Large intestine (tissue), 3 donors: ENCODE measurements at regions not wholly inside any gene's neighbourhood (a gene's known extent, or its start where the extent isn't known, plus 50 kb on each side); places are given as distances from the start of the nearest gene placed in this dataset.

Experiments
- DNase-seq, 2 donors: peaks; one replicate each; pipeline versions ENCODE4 v3.0.0 to v3.0.0-alpha.2; 2013
- H3K27ac ChIP-seq: one replicate; pipeline ENCODE4 v1.5.1; 2013; ENCODE audit warnings: low read length
- H3K27me3 ChIP-seq: 2 replicates; pipeline ENCODE4 v1.6.1; 2013; ENCODE audit warnings: low read length; ENCODE audit not compliant: control insufficient read depth, insufficient read depth
- H3K36me3 ChIP-seq: 2 replicates; pipeline ENCODE4 v1.6.1; 2013; ENCODE audit warnings: low read length; ENCODE audit not compliant: control insufficient read depth, insufficient read depth
- H3K4me1 ChIP-seq: one replicate; pipeline ENCODE4 v1.6.1; 2013; ENCODE audit warnings: low read length; ENCODE audit not compliant: control insufficient read depth, insufficient read depth
- H3K4me3 ChIP-seq: one replicate; pipeline ENCODE4 v1.5.1; 2013; ENCODE audit warnings: low read length
- H3K9me3 ChIP-seq: one replicate; pipeline ENCODE4 v1.6.1; 2013; ENCODE audit warnings: mild to moderate bottlenecking, low read depth, low read length, moderate library complexity; ENCODE audit not compliant: control insufficient read depth
- WGBS: methylation state at CpG from one replicate; pipeline ENCODE4 v1.1.5; 2013; ENCODE audit warnings: low lambda C conversion rate; ENCODE audit not compliant: insufficient coverage; 5-methylcytosine and 5-hydroxymethylcytosine counted together

DNA sequence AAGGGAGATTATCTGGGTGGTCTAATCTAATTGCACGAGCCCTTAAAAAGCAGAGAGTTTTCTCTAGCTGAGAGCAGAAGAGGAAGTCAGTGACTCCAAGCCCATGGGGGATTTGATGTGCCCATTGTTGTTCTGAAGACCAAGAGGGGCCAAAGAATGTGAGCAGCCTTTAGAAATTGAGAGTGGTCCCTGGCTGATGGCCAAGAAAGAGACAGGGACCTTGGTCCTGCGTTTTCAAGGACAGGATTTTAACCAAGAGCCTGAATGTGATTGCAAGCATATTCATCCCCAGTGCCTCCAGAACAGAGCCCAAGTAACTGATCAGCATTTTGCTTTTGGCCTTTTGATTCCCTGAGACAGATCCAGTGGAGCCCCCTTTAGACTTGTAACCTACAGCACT lies 1353.9 kb downstream of the AACS start:
- no peaks in the 10 kb centered on the region for H3K4me1 ChIP-seq
- no peak overlapping the region for H3K4me3 ChIP-seq
- H3K9me3 ChIP-seq, result peaks cover 4% of the 10 kb centered on the region
- no CpG with 5 or more reads among the region's 2 CpGs for WGBS
- no peak overlapping the region for H3K27ac ChIP-seq
- H3K36me3 ChIP-seq, result no peaks in the 10 kb centered on the region
- H3K27me3 ChIP-seq, result no peaks in the 10 kb centered on the region
- no peak for DNase-seq

DNA sequence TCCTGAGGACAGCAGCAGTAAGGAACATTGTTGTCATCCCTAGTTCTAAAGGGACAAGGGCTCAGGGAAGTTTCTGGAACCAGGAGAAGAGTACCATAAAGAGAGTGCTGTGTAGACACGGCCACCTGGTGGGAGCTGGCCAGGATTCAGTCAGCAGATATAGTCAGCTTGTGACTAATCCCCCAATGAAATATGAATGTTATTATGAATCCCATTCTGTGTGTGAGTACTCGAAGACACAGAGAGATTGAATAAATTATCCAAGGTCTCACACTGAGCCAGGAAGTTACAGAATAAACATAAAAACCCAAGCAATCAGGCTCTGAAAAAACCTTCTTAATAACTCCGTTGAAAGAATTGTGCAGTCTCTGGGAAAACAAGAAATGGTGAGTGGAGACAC lies 1359.5 kb downstream of the AACS start:
- Histone ChIP-seq H3K9me3 (peaks cover 4% of the 10 kb centered on the region), H3K27me3 (no peaks in the 10 kb centered on the region), H3K27ac (no peak overlapping the region), H3K4me3 (no peak overlapping the region), H3K4me1 (no peaks in the 10 kb centered on the region), H3K36me3 (no peaks in the 10 kb centered on the region)
- no CpG with 5 or more reads among the region's 3 CpGs for WGBS
- no peak for DNase-seq

DNA sequence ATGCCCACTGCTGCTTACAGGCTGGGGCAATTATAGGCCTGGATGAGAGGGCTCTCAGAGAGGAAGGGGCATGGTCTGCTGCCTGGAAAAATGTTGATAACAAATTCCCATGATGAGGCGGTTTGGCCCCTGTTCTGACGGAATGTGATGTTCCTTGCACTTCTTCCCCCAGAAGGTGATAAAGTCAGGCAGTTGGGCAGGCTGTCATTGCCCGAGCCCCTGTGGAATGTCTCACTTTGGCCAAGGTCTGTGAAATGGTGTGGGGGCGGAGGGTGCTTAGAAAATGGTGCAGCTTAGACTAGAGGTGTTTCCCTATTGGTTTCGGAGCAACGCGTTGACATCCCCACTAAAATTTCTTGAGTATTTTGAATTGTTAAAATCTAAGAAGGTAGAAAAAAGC lies 1360.0 kb downstream of the AACS start:
- DNase-seq, result no peak
- Histone ChIP-seq H3K27me3 (no peaks in the 10 kb centered on the region), H3K27ac (no peak overlapping the region), H3K4me3 (no peak overlapping the region), H3K4me1 (no peaks in the 10 kb centered on the region), H3K9me3 (peaks cover under 1% of the 10 kb centered on the region), H3K36me3 (no peaks in the 10 kb centered on the region)
- WGBS, result no CpG with 5 or more reads among the region's 7 CpGs

DNA sequence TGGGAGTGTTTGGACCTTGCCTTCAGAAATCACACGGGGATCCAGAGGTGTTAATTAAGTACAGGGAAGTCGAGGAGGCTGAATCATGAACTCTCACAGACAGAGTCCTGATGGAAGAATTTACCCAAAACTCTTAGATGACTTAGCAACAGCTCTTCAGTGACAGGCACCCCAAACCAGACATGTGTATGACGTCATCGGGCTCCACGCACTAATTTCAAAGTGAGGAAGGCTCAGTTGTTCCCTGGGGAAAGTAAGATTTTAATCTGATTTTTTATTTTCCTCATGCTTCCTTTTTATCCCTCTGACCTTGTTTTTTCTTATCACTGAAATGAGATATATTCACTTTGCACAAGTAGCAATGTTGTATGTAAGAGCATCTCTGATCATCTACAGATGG lies 1363.5 kb downstream of the AACS start:
- no peak for DNase-seq
- Histone ChIP-seq H3K4me3 (no peak overlapping the region), H3K4me1 (no peaks in the 10 kb centered on the region), H3K27me3 (no peaks in the 10 kb centered on the region), H3K36me3 (no peaks in the 10 kb centered on the region), H3K27ac (no peak overlapping the region), H3K9me3 (no peaks in the 10 kb centered on the region)
- no CpG with 5 or more reads among the region's 5 CpGs for WGBS

DNA sequence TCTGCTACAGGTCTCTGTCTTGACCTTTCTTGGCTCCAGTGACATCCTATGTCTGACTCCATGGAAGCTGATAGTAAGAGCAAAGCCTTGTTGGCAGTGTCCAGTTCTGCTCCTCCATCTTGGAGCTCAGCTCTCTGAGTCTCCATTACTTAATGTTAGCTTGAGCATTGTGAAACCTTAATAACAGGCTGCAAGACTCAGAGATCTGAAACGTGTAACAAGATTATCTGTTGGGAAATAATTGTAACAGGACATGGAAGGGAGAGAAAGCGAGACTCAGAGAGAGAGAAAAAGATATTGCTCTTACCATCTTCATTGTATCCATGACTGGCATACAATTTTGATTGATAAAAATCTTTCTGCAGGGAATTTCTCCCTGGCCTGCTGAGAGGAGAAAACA lies 1365.7 kb downstream of the AACS start:
- H3K4me1 ChIP-seq, result no peaks in the 10 kb centered on the region
- no peak overlapping the region for H3K4me3 ChIP-seq
- no peak for DNase-seq
- H3K9me3 ChIP-seq, result no peaks in the 10 kb centered on the region
- WGBS, result 80% methylated on average over 1 of the region's 2 CpGs
- no peak overlapping the region for H3K27ac ChIP-seq
- H3K27me3 ChIP-seq, result no peaks in the 10 kb centered on the region
- no peaks in the 10 kb centered on the region for H3K36me3 ChIP-seq

DNA sequence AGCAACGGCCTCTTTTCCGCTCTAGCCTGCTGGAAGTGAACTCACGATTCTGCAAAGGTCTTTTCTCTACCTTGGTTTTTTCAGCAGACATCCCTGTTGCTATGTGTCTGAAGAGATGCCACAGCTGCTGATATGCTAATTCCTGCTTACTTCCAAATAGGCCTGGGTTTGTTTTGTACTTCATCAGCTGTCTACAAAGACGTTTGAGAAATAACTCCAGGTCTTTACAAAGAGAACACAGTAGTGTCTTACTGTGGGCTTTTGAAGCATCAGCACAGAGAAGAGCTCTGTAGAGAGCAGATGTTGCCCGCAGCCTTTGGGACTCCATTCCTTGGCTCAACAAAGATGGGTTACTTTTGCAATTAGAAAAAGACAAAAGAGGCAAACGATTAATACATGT lies 1366.5 kb downstream of the AACS start:
- no peak overlapping the region for H3K4me3 ChIP-seq
- no peaks in the 10 kb centered on the region for H3K4me1 ChIP-seq
- no peaks in the 10 kb centered on the region for H3K36me3 ChIP-seq
- H3K27ac ChIP-seq, result no peak overlapping the region
- no peak for DNase-seq
- no peaks in the 10 kb centered on the region for H3K9me3 ChIP-seq
- no CpG with 5 or more reads among the region's 6 CpGs for WGBS
- H3K27me3 ChIP-seq, result no peaks in the 10 kb centered on the region

DNA sequence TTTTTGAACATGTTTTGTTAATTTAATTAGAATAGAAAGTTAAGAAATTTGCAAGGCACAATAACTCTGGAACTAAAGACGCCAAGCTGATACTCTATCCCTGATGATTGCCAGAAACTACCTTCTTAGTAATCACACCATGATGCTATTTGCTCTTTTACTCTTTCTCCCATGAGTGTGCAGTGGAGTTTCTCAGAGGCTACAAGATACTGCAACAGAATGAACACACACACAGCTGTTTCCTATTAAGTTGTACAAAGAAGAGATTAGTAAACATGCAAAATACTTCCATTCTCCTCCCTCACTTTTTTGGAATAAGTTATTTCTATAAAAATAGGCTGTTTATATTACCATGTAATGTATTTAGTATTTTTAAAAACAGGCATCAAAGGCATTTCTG lies 1367.5 kb downstream of the AACS start:
- H3K36me3 ChIP-seq, result no peaks in the 10 kb centered on the region
- no peak for DNase-seq
- H3K27ac ChIP-seq, result no peak overlapping the region
- H3K4me3 ChIP-seq, result no peak overlapping the region
- 100% methylated on average over 1 of the region's 1 CpG for WGBS
- H3K4me1 ChIP-seq, result no peaks in the 10 kb centered on the region
- no peaks in the 10 kb centered on the region for H3K9me3 ChIP-seq
- no peaks in the 10 kb centered on the region for H3K27me3 ChIP-seq

DNA sequence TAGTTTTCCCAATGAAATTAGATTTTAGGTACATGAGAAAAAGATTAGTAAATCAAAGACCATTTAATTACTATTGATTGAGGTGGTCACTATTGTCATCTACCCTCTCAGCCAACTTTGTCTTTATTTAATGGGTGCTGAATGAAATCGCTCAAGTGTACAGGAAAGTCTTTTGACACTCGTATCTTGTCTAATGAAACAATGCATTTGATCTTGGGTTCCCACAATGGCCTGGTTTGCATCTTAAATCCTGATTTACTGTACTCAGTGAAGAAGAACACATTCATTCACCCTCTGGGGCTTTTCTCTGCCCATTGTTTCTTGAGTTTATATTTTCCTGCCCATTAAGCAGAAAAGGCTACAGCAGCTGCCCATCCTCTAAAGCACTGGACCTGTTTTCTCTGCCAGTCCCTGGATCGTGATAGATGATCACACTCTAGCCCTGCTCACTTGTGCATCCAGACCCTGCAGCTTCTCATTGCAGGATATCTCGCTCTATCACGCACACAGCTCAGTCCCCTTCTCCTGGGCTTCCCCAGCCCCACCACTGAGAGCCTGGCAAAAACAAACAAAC lies 1369.3 kb downstream of the AACS start:
- Histone ChIP-seq H3K9me3 (no peaks in the 10 kb centered on the region), H3K27me3 (no peaks in the 10 kb centered on the region), H3K4me1 (no peaks in the 10 kb centered on the region), H3K4me3 (no peak overlapping the region), H3K36me3 (no peaks in the 10 kb centered on the region), H3K27ac (no peak overlapping the region)
- WGBS, result 80% methylated on average over 1 of the region's 5 CpGs
- DNase-seq, result no peak

DNA sequence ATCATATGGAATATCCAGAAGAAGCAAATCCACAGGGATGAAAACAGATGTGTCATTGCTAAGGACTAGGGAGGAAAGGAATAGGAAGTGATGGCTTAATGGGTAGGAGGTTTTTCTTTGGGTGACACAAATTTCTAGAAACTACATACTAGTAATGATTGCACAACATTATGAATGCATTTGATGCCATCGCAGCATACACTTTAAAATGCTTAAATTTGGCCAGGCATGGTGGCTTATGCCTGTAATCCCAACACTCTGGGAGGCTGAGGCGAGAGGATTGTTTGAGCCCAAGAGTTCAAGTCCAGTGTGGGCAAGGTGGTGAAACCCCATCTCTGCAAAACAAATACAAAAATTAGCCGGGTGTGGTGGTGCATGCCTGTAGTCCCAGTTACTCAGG lies 1370.8 kb downstream of the AACS start:
- no peak overlapping the region for H3K4me3 ChIP-seq
- no peaks in the 10 kb centered on the region for H3K4me1 ChIP-seq
- no peak overlapping the region for H3K27ac ChIP-seq
- H3K36me3 ChIP-seq, result no peaks in the 10 kb centered on the region
- no peaks in the 10 kb centered on the region for H3K9me3 ChIP-seq
- H3K27me3 ChIP-seq, result no peaks in the 10 kb centered on the region
- no peak for DNase-seq
- WGBS, result no CpG with 5 or more reads among the region's 3 CpGs

DNA sequence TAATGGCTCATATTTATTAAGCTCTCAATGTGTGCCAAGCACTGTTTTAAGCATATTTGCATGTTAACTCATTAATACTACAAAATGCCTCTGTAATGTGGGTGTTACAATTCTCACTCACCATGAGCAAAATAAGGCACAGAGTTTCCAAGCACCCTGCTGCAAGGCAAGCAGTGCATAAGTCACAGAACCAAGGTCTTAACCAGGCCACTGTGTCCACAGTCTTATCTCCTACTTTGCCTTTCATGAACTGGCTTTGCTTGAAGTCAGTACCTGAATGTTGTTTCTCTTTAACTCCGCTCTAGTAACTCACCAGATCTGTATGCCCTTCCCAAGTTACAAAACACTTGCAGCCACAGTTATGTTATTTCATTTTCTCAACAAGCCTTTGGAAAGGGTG lies 1372.7 kb downstream of the AACS start:
- Histone ChIP-seq H3K27me3 (no peaks in the 10 kb centered on the region), H3K36me3 (no peaks in the 10 kb centered on the region), H3K4me3 (no peak overlapping the region), H3K9me3 (no peaks in the 10 kb centered on the region), H3K4me1 (no peaks in the 10 kb centered on the region), H3K27ac (no peak overlapping the region)
- DNase-seq, result no peak
- 67% methylated on average over 1 of the region's 1 CpG for WGBS

DNA sequence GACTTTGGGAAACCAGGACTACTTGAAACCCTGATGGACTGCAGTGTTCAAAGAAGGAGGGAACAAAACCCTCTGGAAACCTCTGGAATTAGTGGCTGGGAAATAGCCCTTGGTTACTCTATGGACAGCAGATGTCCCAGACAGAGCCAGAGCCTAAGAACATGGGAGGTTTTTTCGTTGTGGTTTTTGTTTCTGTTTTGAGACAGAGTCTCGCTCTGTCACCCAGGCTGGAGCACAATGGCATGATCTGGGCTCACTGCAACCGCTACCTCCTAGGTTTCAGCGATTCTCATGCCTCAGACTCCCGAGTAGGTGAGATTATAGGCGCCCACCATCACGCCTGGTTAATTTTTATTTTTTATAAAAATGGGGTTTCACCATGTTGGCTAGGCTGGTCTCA lies 1378.7 kb downstream of the AACS start:
- H3K27me3 ChIP-seq, result no peaks in the 10 kb centered on the region
- no peaks in the 10 kb centered on the region for H3K36me3 ChIP-seq
- 100% methylated on average over 2 of the region's 7 CpGs for WGBS
- DNase-seq, result no peak
- H3K9me3 ChIP-seq, result no peaks in the 10 kb centered on the region
- no peak overlapping the region for H3K4me3 ChIP-seq
- no peaks in the 10 kb centered on the region for H3K4me1 ChIP-seq
- H3K27ac ChIP-seq, result no peak overlapping the region
